HG02642 (cell line): ENCODE measurements at regions not wholly inside any gene's neighbourhood (a gene's known extent, or its start where the extent isn't known, plus 50 kb on each side); places are given as distances from the start of the nearest gene placed in this dataset.
"Not testable (repeated sequence)": the region's sequence is repeated elsewhere in the genome, so short reads cannot be mapped to it uniquely, and the experiment has no call there.

ENCODE experiments used
- ATAC-seq: cut with Tn5 transposase; IDR thresholded peaks from one replicate; pipeline ENCODE4 v1.9.1; 2021; ENCODE audit warnings: mild to moderate bottlenecking; ENCODE audit not compliant: unreplicated experiment, poor library complexity

DNA sequence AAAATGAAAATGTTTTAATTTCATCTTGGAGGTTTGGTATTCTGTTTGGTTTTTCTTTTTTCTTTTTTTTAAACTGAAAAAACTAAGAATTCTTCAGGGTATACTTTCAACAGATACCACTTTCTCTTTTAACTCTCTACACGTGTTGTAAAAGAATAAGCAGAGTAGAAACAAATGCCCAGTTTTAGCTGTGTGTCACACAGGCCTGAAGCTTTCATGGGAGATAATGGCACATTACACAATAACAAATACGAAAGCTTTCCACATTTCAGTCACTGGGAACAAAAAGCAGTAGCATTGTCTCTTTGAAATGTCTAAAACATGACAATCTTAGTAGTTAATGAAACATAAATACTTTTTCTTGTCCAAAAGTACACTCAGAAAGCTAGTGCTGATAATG, 818.5 kb downstream of the TBL1XR1 start:
- ATAC-seq: no peak

DNA sequence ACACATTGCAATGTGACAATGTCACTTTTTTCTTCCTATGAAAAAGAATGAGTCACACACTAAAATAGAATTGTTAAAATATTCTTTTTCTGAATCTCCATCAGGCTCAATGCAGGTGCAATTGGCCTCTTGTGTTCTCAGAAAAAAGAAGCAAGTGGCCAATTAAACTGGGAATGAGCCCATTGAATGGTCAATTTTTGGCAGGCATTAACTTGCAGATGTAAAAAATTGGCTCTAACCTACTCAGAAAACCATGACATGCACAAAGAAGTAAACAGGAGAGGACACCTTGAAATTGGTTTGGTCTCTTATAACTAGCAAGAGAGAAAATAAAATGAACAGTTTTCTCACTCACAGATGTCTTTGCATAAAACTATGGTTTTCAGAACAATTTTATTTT, 820.8 kb downstream of the TBL1XR1 start:
- ATAC-seq: no peak

DNA sequence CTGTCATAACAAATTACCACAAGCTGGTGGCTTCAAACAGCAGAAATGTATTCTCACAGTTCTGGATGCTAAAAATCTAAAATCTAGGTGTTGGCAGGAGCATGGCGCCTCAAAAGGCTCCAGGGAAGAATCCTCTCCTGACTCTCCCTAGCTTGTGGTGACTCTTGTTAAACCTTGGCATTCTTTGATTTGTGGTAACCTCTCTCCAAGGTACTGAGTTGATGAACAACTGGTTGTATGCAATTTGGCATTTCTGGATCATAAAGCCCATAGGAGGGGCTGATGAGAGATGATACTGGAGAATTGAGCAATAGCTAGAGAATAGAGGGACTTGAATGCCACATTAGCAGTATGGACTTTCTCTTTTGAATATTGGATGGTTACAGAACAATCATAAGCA, 821.8 kb downstream of the TBL1XR1 start:
- ATAC-seq: no peak

DNA sequence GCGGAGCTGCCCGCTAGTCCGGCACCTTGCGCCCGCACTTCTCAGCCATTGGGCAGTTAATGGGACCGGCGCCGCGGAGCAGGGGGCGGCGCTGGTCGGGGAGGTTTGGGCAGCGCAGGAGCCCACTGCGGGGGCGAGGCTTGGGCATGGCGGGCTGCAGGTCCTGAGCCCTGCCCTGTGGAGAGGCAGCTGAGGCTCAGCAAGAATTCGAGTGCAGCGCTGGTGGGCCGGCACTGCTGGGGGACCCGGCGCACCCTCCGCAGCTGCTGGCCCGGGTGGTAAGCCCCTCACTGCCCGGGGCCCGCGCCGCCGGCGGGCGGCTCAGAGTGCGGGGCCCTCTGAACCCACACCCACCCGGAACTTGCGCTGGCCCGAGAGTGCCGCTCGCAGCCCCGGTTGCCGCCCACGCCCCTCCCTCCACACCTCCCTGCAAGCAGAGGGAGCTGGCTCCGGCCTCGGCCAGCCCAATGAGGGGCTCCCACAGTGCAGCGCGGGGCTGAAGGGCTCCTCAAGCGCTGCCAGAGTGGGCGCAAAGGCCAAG, 835.0 kb downstream of the TBL1XR1 start:
- ATAC-seq: no peak

DNA sequence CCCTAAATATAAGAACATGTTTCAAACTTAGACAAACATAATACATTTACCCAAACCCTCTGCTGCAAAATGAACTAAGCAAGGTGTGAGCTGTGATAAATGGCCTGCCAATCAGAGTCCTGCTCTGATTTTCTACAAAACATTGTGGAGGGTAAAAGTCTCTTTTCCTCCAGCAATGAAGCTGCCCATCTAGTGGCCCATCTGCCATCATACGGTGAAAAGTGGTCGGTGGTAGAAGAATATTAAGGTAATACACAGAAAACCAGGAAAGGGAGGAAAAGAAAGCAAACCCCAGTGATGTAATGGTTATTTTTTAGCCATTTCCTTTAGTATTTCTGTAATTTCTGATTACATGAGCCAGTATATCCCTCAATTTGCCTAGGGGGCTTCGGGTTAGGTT, 838.1 kb downstream of the TBL1XR1 start:
- ATAC-seq: no peak

GRCh38 chr3:176357891-176358290, 839.4 kb downstream of the TBL1XR1 start:
- ATAC-seq: no peak

GRCh38 chr3:176354843-176355242, 842.4 kb downstream of the TBL1XR1 start:
- ATAC-seq: no peak

GRCh38 chr3:176352716-176353334, 844.5 kb downstream of the TBL1XR1 start:
- ATAC-seq: no peak

DNA sequence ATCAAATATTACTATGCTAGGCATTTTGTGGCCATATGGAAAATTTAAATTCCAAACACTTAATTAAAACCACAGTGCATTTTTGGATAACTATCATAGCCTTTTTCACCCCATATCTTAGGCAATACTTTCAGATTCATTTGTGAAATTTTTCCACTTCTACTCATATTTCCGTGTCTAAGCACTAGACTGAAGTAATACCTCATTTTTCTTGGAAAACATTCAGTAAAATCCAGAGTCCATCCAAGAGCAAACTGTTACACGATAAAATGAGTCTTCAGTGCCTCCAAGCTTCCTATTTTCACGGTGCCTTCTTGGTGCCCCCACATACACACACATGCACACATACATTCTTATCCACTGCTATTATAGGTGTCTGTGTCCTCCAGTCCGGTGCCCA, 845.9 kb downstream of the TBL1XR1 start:
- no peak for ATAC-seq

DNA sequence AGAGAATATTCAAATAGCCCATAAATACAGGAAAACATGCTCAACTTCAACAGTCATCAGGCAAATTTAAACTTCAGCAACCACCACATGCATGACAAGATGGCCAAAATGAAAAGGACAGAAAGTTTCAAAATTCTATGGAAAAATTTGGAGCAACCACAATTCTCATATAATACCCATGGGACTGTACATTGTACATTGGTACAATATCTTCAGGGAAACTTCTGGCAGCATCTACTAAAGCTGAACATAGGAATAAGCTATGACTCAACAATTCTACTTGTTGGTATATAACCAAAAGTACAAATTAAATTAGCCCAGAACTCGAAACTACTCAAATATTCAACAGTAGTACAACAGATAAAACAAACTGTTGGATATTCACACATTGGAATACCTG, 847.6 kb downstream of the TBL1XR1 start:
- ATAC-seq: no peak

GRCh38 chr3:176347424-176348146, 849.7 kb downstream of the TBL1XR1 start:
- no peak for ATAC-seq

DNA sequence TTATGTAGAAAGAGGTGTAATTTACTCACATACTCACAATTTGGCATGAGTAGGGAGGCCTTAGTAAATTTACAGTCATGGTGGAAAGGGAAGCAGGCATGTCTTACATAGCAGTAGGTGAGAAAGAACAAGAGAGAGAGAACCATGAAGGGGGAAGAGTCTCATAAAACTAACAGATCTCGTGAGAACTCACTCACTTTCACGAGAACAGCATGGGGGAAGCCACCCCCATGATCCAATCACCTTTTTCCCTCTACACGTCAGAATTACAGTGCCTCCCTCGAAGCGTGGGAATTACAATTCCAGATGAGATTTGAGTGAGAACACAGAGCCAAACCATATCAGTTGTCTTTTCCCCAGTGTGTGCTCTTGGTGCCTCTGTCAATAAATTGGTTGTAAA, 855.3 kb downstream of the TBL1XR1 start:
- ATAC-seq: no peak

GRCh38 chr3:176328666-176329065, 868.6 kb downstream of the TBL1XR1 start:
- ATAC-seq: no peak

GRCh38 chr3:176328198-176328597, 869.1 kb downstream of the TBL1XR1 start:
- no peak for ATAC-seq

DNA sequence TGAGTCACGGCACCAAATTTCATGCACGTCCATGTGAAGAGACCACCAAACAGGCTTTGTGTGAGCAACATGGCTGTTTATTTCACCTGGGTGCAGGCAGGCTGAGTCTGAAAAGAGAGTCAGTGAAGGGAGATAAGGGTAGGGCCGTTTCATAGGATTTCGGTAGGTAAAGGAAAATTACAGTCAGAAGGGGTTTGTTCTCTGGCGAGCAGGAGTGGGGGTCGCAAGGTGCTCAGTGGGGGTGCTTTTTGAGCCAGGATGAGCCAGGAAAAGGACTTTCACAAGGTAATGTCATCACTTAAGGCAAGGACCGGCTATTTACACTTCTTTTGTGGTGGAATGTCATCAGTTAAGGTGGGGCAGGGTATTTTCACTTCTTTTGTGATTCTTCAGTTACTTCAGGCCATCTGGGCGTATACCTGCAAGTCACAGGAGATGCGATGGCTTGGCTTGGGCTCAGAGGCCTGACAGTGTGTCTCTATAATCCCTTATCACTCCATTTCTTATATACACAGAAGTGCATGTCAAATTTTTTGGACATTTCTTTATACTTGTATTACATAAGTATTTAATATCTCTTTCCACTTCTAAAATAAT, 870.3 kb downstream of the TBL1XR1 start:
- not testable (repeated sequence) for ATAC-seq

- not testable (repeated sequence) for ATAC-seq
These were observed 875.8 kb downstream of the TBL1XR1 start for GRCh38 chr3:176321532-176321931.

DNA sequence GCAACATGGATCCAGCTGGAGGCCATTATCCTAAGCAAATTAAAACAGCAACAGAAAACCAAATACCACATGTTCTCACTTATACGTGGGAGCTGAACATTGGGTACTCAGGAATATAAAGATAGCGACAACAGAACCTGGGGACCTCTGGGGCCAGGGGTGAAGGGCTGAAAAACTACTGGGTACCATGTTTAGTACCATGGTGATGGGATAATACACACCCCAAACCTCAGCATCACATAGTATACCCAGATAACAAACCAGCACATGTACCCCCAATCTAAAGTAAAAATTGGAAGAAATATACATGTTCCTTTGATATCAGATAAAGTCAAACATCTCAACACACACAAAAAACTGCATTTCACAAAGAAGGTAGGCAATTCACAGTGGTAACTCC, 876.2 kb downstream of the TBL1XR1 start:
- no peak for ATAC-seq

GRCh38 chr3:176313426-176313825, 883.9 kb downstream of the TBL1XR1 start:
- no peak for ATAC-seq

- ATAC-seq: no peak
These were observed 886.6 kb downstream of the TBL1XR1 start for GRCh38 chr3:176310641-176311040.

- no peak for ATAC-seq
These were observed 895.0 kb downstream of the TBL1XR1 start for GRCh38 chr3:176302271-176302670.

- no peak for ATAC-seq
These were observed 901.1 kb downstream of the TBL1XR1 start for GRCh38 chr3:176296066-176296597.
